H9 (cell line): ENCODE measurements at regions not wholly inside any gene's neighbourhood (a gene's known extent, or its start where the extent isn't known, plus 50 kb on each side); places are given as distances from the start of the nearest gene placed in this dataset.

Experiments
- DNase-seq: peaks from one replicate; pipeline ENCODE4 v3.0.0-alpha.2; 2017
- H2AFZ ChIP-seq: one replicate; pipeline ENCODE4 v1.6.1; 2013; ENCODE audit warnings: mild to moderate bottlenecking, low read length, control low read depth, moderate library complexity
- H2AK5ac ChIP-seq: 2 replicates; pipeline ENCODE4 v1.6.1; 2013; ENCODE audit warnings: low read length, control low read depth, mixed read lengths; ENCODE audit not compliant: insufficient read length
- H2BK120ac ChIP-seq: one replicate; pipeline ENCODE4 v1.6.1; 2013; ENCODE audit warnings: low read depth, mild to moderate bottlenecking, low read length, control low read depth, inconsistent platforms; ENCODE audit not compliant: poor library complexity, severe bottlenecking
- H2BK12ac ChIP-seq: 2 replicates; pipeline ENCODE4 v1.6.1; 2013; ENCODE audit warnings: low read length, control low read depth, mixed read lengths, low read depth; ENCODE audit not compliant: insufficient read length
- H2BK15ac ChIP-seq: 2 replicates; pipeline ENCODE4 v1.6.1; 2013; ENCODE audit warnings: low read depth, low read length, control low read depth
- H2BK20ac ChIP-seq: one replicate; pipeline ENCODE4 v1.6.1; 2013; ENCODE audit warnings: low read depth, mild to moderate bottlenecking, low read length, control low read depth, inconsistent platforms; ENCODE audit not compliant: poor library complexity, severe bottlenecking
- H2BK5ac ChIP-seq: 2 replicates; pipeline ENCODE4 v1.6.1; 2013; ENCODE audit warnings: low read length, control low read depth, mixed read lengths; ENCODE audit not compliant: insufficient read length
- H3K14ac ChIP-seq: 2 replicates; pipeline ENCODE4 v1.6.1; 2013; ENCODE audit warnings: low read length, control low read depth; ENCODE audit not compliant: insufficient read depth
- H3K18ac ChIP-seq: 2 replicates; pipeline ENCODE4 v1.6.1; 2013; ENCODE audit warnings: low read depth, mild to moderate bottlenecking, mixed read lengths, low read length, control low read depth; ENCODE audit not compliant: insufficient read length
- H3K23ac ChIP-seq: 2 replicates; pipeline ENCODE4 v1.6.1; 2013; ENCODE audit warnings: low read length, control low read depth, mixed read lengths, low read depth; ENCODE audit not compliant: insufficient read length
- H3K23me2 ChIP-seq: 2 replicates; pipeline ENCODE4 v1.6.1; 2013; ENCODE audit warnings: low read depth, mild to moderate bottlenecking, mixed read lengths, low read length, control low read depth; ENCODE audit not compliant: insufficient read length, poor library complexity, severe bottlenecking
- H3K27ac ChIP-seq: 2 replicates; pipeline ENCODE4 v1.5.1; 2013; ENCODE audit warnings: low read length, control low read depth, mixed read lengths, low read depth; ENCODE audit not compliant: insufficient read length
- H3K27me3 ChIP-seq: 2 replicates; pipeline ENCODE4 v1.6.1; 2013; ENCODE audit warnings: low read length, control low read depth, inconsistent platforms; ENCODE audit not compliant: insufficient read depth
- H3K4ac ChIP-seq: 2 replicates; pipeline ENCODE4 v1.6.1; 2013; ENCODE audit warnings: low read depth, mild to moderate bottlenecking, control low read depth, inconsistent platforms, low read length, moderate library complexity
- H3K4me1 ChIP-seq: 2 replicates; pipeline ENCODE4 v1.6.1; 2013; ENCODE audit warnings: low read length, control low read depth, inconsistent platforms; ENCODE audit not compliant: insufficient read depth
- H3K4me2 ChIP-seq: 2 replicates; pipeline ENCODE4 v1.6.1; 2013; ENCODE audit warnings: low read length, control low read depth, mixed read lengths; ENCODE audit not compliant: insufficient read length, insufficient read depth
- H3K56ac ChIP-seq: 2 replicates; pipeline ENCODE4 v1.6.1; 2013; ENCODE audit warnings: low read depth, mild to moderate bottlenecking, mixed read lengths, low read length, control low read depth; ENCODE audit not compliant: insufficient read length
- H3K79me1 ChIP-seq: 2 replicates; pipeline ENCODE4 v1.6.1; 2013; ENCODE audit warnings: low read depth, mild to moderate bottlenecking, moderate library complexity, low read length, control low read depth, inconsistent platforms; ENCODE audit not compliant: insufficient read depth, poor library complexity, severe bottlenecking
- H3K79me2 ChIP-seq: 2 replicates; pipeline ENCODE4 v1.6.1; 2013; ENCODE audit warnings: low read length, control low read depth, inconsistent platforms; ENCODE audit not compliant: insufficient read depth
- H3K9ac ChIP-seq: 2 replicates; pipeline ENCODE4 v1.6.1; 2013; ENCODE audit warnings: low read length, control low read depth, mixed read lengths; ENCODE audit not compliant: insufficient read length; ENCODE audit errors: extremely low read depth
- H3K9me3 ChIP-seq: one replicate; pipeline ENCODE4 v1.6.1; 2013; ENCODE audit warnings: low read depth, low read length, inconsistent platforms; ENCODE audit not compliant: control insufficient read depth
- H3T11ph ChIP-seq: one replicate; pipeline ENCODE4 v1.6.1; 2013; ENCODE audit warnings: mild to moderate bottlenecking, low read length, control low read depth, inconsistent platforms
- H4K20me1 ChIP-seq: one replicate; pipeline ENCODE4 v1.6.1; 2013; ENCODE audit not compliant: control insufficient read depth, insufficient read length, insufficient read depth
- H4K5ac ChIP-seq: 2 replicates; pipeline ENCODE4 v1.6.1; 2013; ENCODE audit warnings: low read depth, mild to moderate bottlenecking, mixed read lengths, low read length, control low read depth; ENCODE audit not compliant: insufficient read length
- H4K8ac ChIP-seq: replicated peaks from 2 replicates; pipeline ENCODE4 v1.6.1; 2013; ENCODE audit warnings: low read length, control low read depth, mixed read lengths, low read depth; ENCODE audit not compliant: insufficient read length
- H4K91ac ChIP-seq: 2 replicates; pipeline ENCODE4 v1.6.1; 2013; ENCODE audit warnings: low read depth, mild to moderate bottlenecking, moderate library complexity, mixed read lengths, low read length, control low read depth; ENCODE audit not compliant: insufficient read length
- H3K27ac Mint-ChIP-seq, 3 experiments: 2 replicates in 2 of 3; 3 replicates in 1 of 3; pipeline ENCODE4 v1.8.0; 2020 to 2021; ENCODE audit warnings: mixed read lengths in 3 of 3, mild to moderate bottlenecking in 1 of 3, moderate library complexity in 1 of 3
- H3K27me3 Mint-ChIP-seq: 2 replicates; pipeline ENCODE4 v1.8.0; 2021; ENCODE audit warnings: low read depth, mild to moderate bottlenecking, moderate library complexity, mixed read lengths
- H3K36me3 Mint-ChIP-seq, 3 experiments: 2 replicates in 2 of 3; 3 replicates in 1 of 3; pipeline ENCODE4 v1.8.0; 2020 to 2021; ENCODE audit warnings: low read depth in 3 of 3, mixed read lengths in 3 of 3; ENCODE audit not compliant: insufficient read depth in 1 of 3
- H3K4me1 Mint-ChIP-seq, 2 experiments: 2 replicates each; pipeline ENCODE4 v1.8.0; 2020; ENCODE audit warnings: mixed read lengths in 2 of 2
- H3K4me3 Mint-ChIP-seq, 2 experiments: 2 replicates in 1 of 2; 3 replicates in 1 of 2; pipeline ENCODE4 v1.8.0; 2020 to 2021; ENCODE audit warnings: mild to moderate bottlenecking in 2 of 2, mixed read lengths in 2 of 2, moderate library complexity in 1 of 2
- H3K9me3 Mint-ChIP-seq, 2 experiments: 2 replicates in 1 of 2; 3 replicates in 1 of 2; pipeline ENCODE4 v1.8.0; 2020; ENCODE audit warnings: mild to moderate bottlenecking in 2 of 2, mixed read lengths in 2 of 2, moderate library complexity in 1 of 2
- TF ChIP-seq, protein P1 (sequence below): fragments of 200-600 bp; sonication (generic); conservative IDR thresholded peaks from 3 replicates; pipeline ENCODE4 v1.8.0; 2021; ENCODE audit warnings: antibody characterized with exemption, mild to moderate bottlenecking

- Histone ChIP-seq H3K9ac (no peak overlapping the region), H2BK12ac (no peak overlapping the region), H3K9me3 (no peaks in the 10 kb centered on the region), H2AFZ (no peak overlapping the region), H3K4me1 (peaks cover 4% of the 10 kb centered on the region; the same call in 1 of the 2 replicates), H3K4ac (no peak overlapping the region), H4K8ac (no peak overlapping the region), H3K56ac (no peak overlapping the region), H2BK20ac (no peak overlapping the region), H2AK5ac (no peak overlapping the region), H3K27me3 (no peaks in the 10 kb centered on the region), H2BK15ac (no peak overlapping the region), H3K79me2 (no peaks in the 10 kb centered on the region), H4K5ac (no peak overlapping the region), H3K23me2 (no peaks in the 10 kb centered on the region), H3T11ph (no peak overlapping the region), H2BK120ac (no peak overlapping the region), H3K14ac (no peak overlapping the region), H4K91ac (no peak overlapping the region), H3K79me1 (no peaks in the 10 kb centered on the region), H4K20me1 (no peaks in the 10 kb centered on the region), H3K18ac (no peak overlapping the region), H2BK5ac (no peak overlapping the region), H3K4me2 (no peak overlapping the region), H3K27ac (no peak overlapping the region), H3K23ac (no peak overlapping the region)
- Mint-ChIP-seq H3K4me1 (peaks cover 30 to 40% of the 10 kb centered on the region in 2 experiments), H3K4me3 (no peak overlapping the region), H3K27me3 (peaks cover 7% of the 10 kb centered on the region), H3K9me3 (peaks cover 0 to 3% of the 10 kb centered on the region in 2 experiments; a peak in 1 of 5 replicates), H3K27ac (no peak overlapping the region), H3K36me3 (no peaks in the 10 kb centered on the region; a peak in 2 of 7 replicates)
- TF ChIP-seq, protein P1, sequence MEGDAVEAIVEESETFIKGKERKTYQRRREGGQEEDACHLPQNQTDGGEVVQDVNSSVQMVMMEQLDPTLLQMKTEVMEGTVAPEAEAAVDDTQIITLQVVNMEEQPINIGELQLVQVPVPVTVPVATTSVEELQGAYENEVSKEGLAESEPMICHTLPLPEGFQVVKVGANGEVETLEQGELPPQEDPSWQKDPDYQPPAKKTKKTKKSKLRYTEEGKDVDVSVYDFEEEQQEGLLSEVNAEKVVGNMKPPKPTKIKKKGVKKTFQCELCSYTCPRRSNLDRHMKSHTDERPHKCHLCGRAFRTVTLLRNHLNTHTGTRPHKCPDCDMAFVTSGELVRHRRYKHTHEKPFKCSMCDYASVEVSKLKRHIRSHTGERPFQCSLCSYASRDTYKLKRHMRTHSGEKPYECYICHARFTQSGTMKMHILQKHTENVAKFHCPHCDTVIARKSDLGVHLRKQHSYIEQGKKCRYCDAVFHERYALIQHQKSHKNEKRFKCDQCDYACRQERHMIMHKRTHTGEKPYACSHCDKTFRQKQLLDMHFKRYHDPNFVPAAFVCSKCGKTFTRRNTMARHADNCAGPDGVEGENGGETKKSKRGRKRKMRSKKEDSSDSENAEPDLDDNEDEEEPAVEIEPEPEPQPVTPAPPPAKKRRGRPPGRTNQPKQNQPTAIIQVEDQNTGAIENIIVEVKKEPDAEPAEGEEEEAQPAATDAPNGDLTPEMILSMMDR: no peak
- DNase-seq: no peak
Observed at GRCh38 chr20:1824181-1824580, 71.0 kb upstream of the SIRPA start.
